Dendritic cell treated with granulocyte-macrophage colony-stimulating factor and Interleukin-4, amounts not matched to agents 40 ng/mL and 50 ng/mL, for 4 days (primary cell): ENCODE measurements at regions not wholly inside any gene's neighbourhood (a gene's known extent, or its start where the extent isn't known, plus 50 kb on each side); places are given as distances from the start of the nearest gene placed in this dataset.

Experiments used
- H3K27ac Mint-ChIP-seq: one replicate; pipeline ENCODE4 v1.8.0; 2022; ENCODE audit warnings: mild to moderate bottlenecking, mixed read lengths
- H3K27me3 Mint-ChIP-seq: one replicate; pipeline ENCODE4 v1.8.0; 2022; ENCODE audit warnings: mild to moderate bottlenecking, mixed read lengths
- H3K36me3 Mint-ChIP-seq: one replicate; pipeline ENCODE4 v1.8.0; 2022; ENCODE audit warnings: low read depth, mixed read lengths
- H3K4me1 Mint-ChIP-seq: one replicate; pipeline ENCODE4 v1.8.0; 2022; ENCODE audit warnings: low read depth, mixed read lengths
- H3K4me3 Mint-ChIP-seq: one replicate; pipeline ENCODE4 v1.8.0; 2022; ENCODE audit warnings: mild to moderate bottlenecking, moderate library complexity, mixed read lengths
- H3K9me3 Mint-ChIP-seq: one replicate; pipeline ENCODE4 v1.8.0; 2022; ENCODE audit warnings: mixed read lengths
- intact Hi-C: fragments of 100-400 bp; cut with micrococcal nuclease; formaldehyde crosslinking; loops from one replicate; pipeline ENCODE4 v1.15.0; 2022

- H3K27ac Mint-ChIP-seq, result no peak overlapping the region
- no peaks in the 10 kb centered on the region for H3K4me1 Mint-ChIP-seq
- peaks cover 16% of the 10 kb centered on the region for H3K9me3 Mint-ChIP-seq
- no peak overlapping the region for H3K4me3 Mint-ChIP-seq
- peaks cover 47% of the 10 kb centered on the region for H3K27me3 Mint-ChIP-seq
- H3K36me3 Mint-ChIP-seq, result no peaks in the 10 kb centered on the region
- intact Hi-C loops, result no loop called here
These were observed 65.4 kb upstream of the ADRA2C start for GRCh38 chr4:3700736-3701135.

DNA sequence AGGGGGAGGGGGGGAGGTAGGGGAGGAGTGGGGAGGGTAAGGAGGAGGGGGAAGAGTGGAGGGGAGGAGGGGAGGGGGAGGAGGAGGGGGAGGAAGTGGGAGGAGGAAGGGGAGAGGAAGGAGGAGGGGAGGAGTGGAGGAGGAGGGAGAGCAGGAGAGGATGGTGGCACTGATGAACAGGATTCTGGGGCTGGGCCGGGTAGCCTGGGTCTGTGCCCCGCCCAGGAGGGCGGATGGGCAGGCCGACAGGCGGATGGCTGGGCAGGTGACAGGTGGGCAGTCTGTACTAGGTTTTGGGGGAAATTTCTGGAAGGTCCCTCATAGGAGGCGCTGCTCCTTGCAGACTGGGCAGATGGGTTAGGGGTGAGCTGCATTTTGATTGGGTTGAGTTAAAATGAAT, 66.0 kb upstream of the ADRA2C start:
- no peaks in the 10 kb centered on the region for H3K36me3 Mint-ChIP-seq
- no peaks in the 10 kb centered on the region for H3K4me1 Mint-ChIP-seq
- H3K4me3 Mint-ChIP-seq, result no peak overlapping the region
- H3K9me3 Mint-ChIP-seq, result peaks cover 16% of the 10 kb centered on the region
- peaks cover 46% of the 10 kb centered on the region for H3K27me3 Mint-ChIP-seq
- no peak overlapping the region for H3K27ac Mint-ChIP-seq
- intact Hi-C loops, result no loop called here

GRCh38 chr4:3699678-3700077, 66.5 kb upstream of the ADRA2C start:
- Mint-ChIP-seq H3K9me3 (peaks cover 16% of the 10 kb centered on the region), H3K27ac (no peak overlapping the region), H3K4me3 (no peak overlapping the region), H3K36me3 (no peaks in the 10 kb centered on the region), H3K4me1 (no peaks in the 10 kb centered on the region), H3K27me3 (peaks cover 48% of the 10 kb centered on the region)
- intact Hi-C loops, result no loop called here

DNA sequence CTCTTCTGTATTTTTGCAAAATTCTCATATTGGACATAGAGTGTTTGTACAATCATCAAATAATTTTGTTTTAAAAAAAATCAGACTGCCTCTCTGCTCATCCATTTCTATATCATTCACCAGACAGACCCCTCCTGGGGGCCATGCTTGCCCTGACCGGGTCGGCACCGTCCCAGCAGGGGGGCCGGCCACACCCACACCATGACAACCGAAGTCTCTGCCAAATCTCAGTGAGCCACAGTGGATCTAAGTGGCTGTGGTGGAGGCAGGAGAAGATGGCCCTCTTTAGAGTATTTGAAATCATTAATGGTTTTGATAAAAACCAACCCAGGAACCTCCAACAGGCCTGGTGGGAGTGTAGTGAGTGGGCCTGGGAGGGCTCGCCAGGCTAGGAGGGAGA, 66.9 kb upstream of the ADRA2C start:
- Mint-ChIP-seq H3K27ac (no peak overlapping the region), H3K4me1 (no peaks in the 10 kb centered on the region)

DNA sequence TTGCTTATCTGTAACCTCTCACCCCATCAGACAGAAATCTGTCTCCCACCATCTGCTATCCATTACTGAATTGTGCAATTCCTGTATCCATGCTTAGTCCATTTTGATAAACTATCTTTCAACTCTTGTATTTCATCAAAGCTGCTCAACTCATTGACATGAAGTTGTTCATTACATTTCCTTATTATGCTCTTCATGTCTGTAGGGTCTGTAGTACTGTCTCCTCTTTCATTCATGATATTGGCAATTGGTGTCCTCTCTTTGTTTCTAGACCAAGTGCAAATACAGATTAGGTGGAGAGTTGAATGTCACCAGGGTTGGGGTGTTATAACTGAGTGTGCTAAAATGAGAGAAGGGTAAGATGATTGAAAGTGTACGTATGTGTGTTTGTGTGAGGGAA, 69.2 kb upstream of the ADRA2C start:
- H3K4me1 Mint-ChIP-seq, result no peaks in the 10 kb centered on the region
- H3K27ac Mint-ChIP-seq, result no peak overlapping the region
- no peaks in the 10 kb centered on the region for H3K36me3 Mint-ChIP-seq
- peaks cover 33% of the 10 kb centered on the region for H3K27me3 Mint-ChIP-seq
- intact Hi-C loops, result no loop called here
- H3K4me3 Mint-ChIP-seq, result no peak overlapping the region
- peaks cover 16% of the 10 kb centered on the region for H3K9me3 Mint-ChIP-seq

More for the DNA sequence above, 66.9 kb upstream of the ADRA2C start:
- peaks cover 45% of the 10 kb centered on the region for H3K27me3 Mint-ChIP-seq
- H3K4me3 Mint-ChIP-seq, result no peak overlapping the region
- peaks cover 16% of the 10 kb centered on the region for H3K9me3 Mint-ChIP-seq
- H3K36me3 Mint-ChIP-seq, result no peaks in the 10 kb centered on the region
- intact Hi-C loops, result no loop called here

DNA sequence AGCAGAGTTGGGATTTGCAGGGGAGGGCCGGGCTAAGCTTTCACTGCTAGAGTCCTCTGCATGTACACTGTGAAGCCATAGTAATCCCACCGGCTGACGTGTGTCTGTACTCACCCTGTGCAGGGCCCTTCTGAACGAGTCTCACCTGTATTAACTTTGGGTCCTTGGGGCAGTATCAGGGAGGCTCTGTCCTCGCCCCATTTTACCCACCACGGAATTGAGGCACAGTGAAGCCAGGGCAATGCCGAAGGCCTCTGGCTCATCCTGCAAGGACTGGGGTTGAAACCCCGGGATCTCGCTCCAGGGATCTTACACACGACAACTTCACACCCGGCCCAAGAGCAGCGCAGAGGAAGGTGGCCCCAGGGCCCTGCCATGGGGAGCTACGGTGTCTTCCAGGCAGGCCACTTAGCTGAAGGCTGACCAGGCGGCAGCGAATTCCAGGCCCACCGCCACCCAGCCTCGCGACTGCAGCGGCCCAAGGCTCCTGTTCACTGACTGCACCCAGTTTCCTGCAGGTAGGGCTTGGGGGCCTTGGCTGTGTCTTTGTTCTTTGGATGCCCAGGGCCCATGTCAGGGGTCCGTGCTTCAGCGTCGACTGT, 75.5 kb upstream of the ADRA2C start:
- intact Hi-C loops, result no loop called here
- H3K4me3 Mint-ChIP-seq, result no peak overlapping the region
- H3K36me3 Mint-ChIP-seq, result no peaks in the 10 kb centered on the region
- H3K27me3 Mint-ChIP-seq, result peaks cover 11% of the 10 kb centered on the region
- H3K9me3 Mint-ChIP-seq, result no peaks in the 10 kb centered on the region
- H3K27ac Mint-ChIP-seq, result no peak overlapping the region
- no peaks in the 10 kb centered on the region for H3K4me1 Mint-ChIP-seq

DNA sequence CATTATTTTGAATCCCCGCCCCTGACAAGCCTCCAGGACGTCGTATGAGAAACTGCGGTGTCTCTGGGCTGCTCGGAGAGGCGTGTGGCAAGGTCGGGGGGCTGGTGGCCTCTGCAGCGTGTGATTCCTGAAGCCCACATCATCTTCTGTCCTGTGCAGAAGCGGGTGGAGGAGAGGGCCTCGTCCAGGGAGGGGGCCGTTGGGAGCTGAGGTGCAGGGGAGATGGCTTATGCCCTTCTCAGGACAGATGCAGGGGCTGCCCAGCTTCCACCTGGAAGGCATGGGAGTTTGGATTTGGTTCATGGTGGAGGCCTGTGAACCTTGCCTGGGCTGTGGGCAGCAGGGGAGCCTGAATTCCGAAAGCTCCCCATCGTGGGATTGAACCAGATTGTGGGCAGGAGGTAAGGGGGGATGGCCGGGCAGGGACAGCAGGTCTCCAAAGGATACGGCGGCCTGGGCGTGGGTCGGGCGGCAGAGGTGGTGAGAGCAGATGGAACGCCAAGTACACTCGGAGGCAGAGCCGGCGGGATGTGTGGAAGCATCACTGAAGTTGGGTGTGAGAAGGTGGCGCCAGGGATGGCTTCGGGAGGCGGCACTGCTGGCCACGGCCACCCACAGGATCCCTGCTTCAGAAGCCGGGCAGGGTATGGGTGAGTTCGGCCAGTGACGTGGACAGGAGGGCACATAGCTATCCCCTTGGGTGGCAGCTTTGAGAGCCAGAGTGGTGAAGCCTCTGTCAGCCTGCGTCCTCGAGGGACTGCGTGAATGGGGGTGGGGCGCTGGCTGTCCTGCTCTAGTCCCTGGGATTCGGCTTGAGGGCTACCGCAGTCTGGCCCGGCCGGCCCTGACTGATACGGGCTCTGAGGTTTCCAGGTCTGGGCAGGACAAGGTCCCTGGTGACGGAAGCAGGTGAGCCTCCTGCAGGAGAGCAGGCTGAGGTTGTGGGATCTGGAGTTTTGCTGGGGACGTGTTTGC, 76.3 kb upstream of the ADRA2C start:
- Mint-ChIP-seq H3K27me3 (peaks cover 11% of the 10 kb centered on the region), H3K4me1 (no peaks in the 10 kb centered on the region), H3K9me3 (no peaks in the 10 kb centered on the region), H3K36me3 (no peaks in the 10 kb centered on the region), H3K4me3 (no peak overlapping the region), H3K27ac (no peak overlapping the region)
- intact Hi-C loops, result no loop called here

DNA sequence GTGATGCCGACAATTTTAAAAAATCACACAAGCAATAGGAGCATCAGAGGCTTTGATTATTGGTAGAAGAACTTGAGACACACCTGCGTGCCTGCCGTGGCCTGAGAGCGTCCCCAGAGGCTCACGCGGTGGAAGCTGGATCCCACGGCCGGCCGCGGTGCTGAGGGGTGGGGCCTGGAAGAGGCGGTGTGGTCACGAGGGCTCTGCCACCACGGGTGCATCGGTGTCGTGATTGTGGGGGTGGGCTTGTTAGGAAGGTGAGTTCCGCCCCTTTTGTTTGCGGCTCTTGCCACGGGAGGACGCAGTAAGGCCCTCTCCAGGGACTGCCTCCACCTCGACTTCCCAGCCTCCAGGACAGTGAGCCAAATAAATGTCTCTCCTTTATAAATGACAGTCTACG, 77.2 kb upstream of the ADRA2C start:
- no peaks in the 10 kb centered on the region for H3K36me3 Mint-ChIP-seq
- H3K4me3 Mint-ChIP-seq, result no peak overlapping the region
- no peak overlapping the region for H3K27ac Mint-ChIP-seq
- no peaks in the 10 kb centered on the region for H3K9me3 Mint-ChIP-seq
- intact Hi-C loops, result no loop called here
- peaks cover 11% of the 10 kb centered on the region for H3K27me3 Mint-ChIP-seq
- no peaks in the 10 kb centered on the region for H3K4me1 Mint-ChIP-seq

GRCh38 chr4:3688018-3688998, 77.9 kb upstream of the ADRA2C start:
- no peaks in the 10 kb centered on the region for H3K36me3 Mint-ChIP-seq
- H3K27me3 Mint-ChIP-seq, result peaks cover 6% of the 10 kb centered on the region
- H3K27ac Mint-ChIP-seq, result no peak overlapping the region
- H3K4me1 Mint-ChIP-seq, result no peaks in the 10 kb centered on the region
- no peak overlapping the region for H3K4me3 Mint-ChIP-seq
- no peaks in the 10 kb centered on the region for H3K9me3 Mint-ChIP-seq
- intact Hi-C loops, result no loop called here

DNA sequence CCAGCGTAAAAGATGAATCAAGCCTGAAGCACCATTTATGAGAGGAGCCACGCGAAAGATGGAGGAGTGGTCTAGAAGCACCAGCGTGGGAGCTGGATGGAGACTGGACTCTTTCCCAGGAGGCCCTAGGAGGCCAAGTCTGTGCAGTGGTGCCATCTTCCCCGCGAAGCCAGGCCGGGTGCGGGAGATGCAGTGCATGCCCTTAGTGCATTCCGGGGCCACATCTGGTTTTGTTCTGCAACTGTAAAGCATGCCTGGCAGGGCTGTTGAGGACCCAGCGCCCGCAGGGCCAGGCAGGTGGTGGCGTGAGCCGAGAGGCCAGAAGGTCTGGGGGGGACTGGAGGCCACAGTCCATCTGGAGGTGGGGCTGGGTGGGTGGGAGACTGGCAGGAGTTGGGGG, 78.6 kb upstream of the ADRA2C start:
- intact Hi-C loops, result no loop called here
- H3K4me1 Mint-ChIP-seq, result no peaks in the 10 kb centered on the region
- no peak overlapping the region for H3K4me3 Mint-ChIP-seq
- no peaks in the 10 kb centered on the region for H3K36me3 Mint-ChIP-seq
- peaks cover 3% of the 10 kb centered on the region for H3K27me3 Mint-ChIP-seq
- H3K9me3 Mint-ChIP-seq, result no peaks in the 10 kb centered on the region
- H3K27ac Mint-ChIP-seq, result no peak overlapping the region

DNA sequence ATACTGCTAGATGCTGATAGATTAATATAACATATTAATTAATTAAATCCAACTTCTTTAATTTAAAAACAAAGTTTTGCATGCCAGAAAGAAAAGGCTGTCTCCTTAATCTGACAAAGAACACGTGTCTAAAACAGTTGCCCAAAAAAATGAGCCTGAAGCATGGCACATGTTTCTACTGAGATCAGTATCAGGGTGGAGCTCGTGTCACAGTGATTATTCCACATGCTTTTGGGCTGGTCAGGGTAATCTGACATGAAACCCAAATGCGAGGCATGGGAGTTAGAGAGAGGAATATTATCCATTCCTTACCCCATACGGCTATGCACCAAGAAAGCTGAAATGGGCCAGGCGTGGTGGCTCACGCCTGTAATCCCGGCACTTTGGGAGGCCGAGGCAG, 79.4 kb upstream of the ADRA2C start:
- Mint-ChIP-seq H3K27me3 (peaks cover 3% of the 10 kb centered on the region), H3K36me3 (no peaks in the 10 kb centered on the region), H3K9me3 (no peaks in the 10 kb centered on the region), H3K4me1 (no peaks in the 10 kb centered on the region), H3K27ac (no peak overlapping the region), H3K4me3 (no peak overlapping the region)
- intact Hi-C loops, result no loop called here

GRCh38 chr4:3685081-3685645, 81.0 kb upstream of the ADRA2C start:
- Mint-ChIP-seq H3K4me1 (no peaks in the 10 kb centered on the region), H3K27me3 (peaks cover 3% of the 10 kb centered on the region), H3K36me3 (no peaks in the 10 kb centered on the region), H3K27ac (no peak overlapping the region), H3K4me3 (no peak overlapping the region), H3K9me3 (no peaks in the 10 kb centered on the region)
- intact Hi-C loops, result no loop called here

GRCh38 chr4:3684546-3684945, 81.6 kb upstream of the ADRA2C start:
- intact Hi-C loops, result no loop called here
- Mint-ChIP-seq H3K36me3 (no peaks in the 10 kb centered on the region), H3K4me3 (no peak overlapping the region), H3K27me3 (peaks cover 3% of the 10 kb centered on the region), H3K4me1 (no peaks in the 10 kb centered on the region), H3K27ac (no peak overlapping the region), H3K9me3 (no peaks in the 10 kb centered on the region)
